Glomerular visceral epithelial cell (primary cell): ENCODE measurements at regions not wholly inside any gene's neighbourhood (a gene's known extent, or its start where the extent isn't known, plus 50 kb on each side); places are given as distances from the start of the nearest gene placed in this dataset.

Source experiments
- DNase-seq: peaks from one replicate; pipeline ENCODE4 v3.0.0-alpha.2; 2016; ENCODE audit errors: extremely low spot score

DNA sequence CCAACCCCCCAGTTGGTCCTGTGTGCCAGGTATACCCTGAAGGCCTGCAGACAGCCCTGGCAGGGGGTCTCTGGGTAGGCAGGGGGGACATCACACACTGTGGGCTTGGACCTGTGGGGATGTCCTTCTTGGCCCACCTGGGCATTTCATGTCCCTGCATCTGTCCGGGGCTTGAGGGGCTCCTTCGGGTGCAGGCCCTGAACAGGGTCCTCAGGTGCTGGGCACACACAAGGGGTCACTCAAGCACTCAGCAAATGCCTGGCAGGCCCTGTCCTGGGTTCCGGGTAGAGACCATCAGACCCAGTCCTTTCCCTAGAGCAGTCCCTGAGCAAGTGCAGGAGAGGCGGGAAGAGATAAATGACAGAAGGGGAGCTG, 70.5 kb upstream of the WNT11 start:
- no peak for DNase-seq

GRCh38 chr11:76276046-76276780, 69.9 kb upstream of the WNT11 start:
- DNase-seq: no peak

- DNase-seq: no peak
Observed at GRCh38 chr11:76275446-76275845, 69.1 kb upstream of the WNT11 start.

GRCh38 chr11:76271068-76271467, 64.8 kb upstream of the WNT11 start:
- DNase-seq: no peak

GRCh38 chr11:76270389-76270788, 64.1 kb upstream of the WNT11 start:
- DNase-seq: no peak

DNA sequence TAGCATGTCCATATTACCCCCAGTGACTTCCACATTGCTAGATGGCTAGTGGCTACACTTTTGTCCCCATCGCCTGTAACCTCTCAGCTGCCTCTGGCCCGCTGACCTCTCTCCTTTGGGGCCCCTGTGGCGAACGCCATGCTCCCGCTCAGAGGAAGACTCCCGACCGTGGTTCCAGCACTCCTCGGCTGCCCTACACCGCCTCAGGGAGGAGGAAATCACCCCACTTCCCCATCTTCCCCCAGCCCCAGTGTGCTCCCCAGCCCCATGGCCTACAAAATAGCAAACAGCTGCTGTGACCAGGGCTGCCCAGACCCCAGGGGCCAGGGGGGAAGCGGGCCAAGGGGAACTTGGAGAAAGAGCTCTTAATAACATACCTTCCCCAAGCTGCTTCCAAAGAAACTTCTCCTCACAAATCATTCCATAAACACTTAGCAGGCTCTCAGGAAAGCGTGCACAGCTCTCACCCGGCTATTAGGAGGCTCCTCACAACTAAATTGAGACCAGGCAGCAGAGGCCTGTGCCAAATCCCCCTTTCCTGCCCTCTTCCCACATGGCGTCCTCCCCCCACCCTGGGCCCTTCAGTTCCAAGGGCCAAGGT, 63.5 kb upstream of the WNT11 start:
- DNase-seq: no peak

DNA sequence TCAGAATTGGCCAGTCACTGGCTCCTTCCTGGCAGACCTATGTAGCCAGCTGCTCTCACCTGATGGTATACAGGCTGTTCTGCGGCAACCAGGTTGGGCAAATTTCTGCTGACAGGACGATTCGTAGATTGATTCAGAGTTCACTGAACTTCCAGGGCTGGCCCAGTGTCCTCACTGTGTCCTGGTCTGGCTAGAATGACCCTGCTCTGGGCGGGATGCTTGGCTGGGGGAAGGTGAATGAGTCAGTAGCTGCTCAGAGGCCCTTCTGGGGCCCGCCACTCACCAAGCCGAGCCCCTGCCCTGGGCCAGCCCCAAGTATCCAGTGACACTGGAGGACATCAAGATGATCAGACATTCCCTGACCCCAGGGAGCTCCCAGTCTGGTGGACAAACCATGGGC, 62.9 kb upstream of the WNT11 start:
- no peak for DNase-seq

- DNase-seq: no peak
Observed at GRCh38 chr11:76268498-76268897, 62.2 kb upstream of the WNT11 start.

- no peak for DNase-seq
Observed at GRCh38 chr11:76267556-76267955, 61.3 kb upstream of the WNT11 start.

- peak; percentile 65 for DNase-seq
Observed at GRCh38 chr11:76266286-76267100, 60.2 kb upstream of the WNT11 start.

DNA sequence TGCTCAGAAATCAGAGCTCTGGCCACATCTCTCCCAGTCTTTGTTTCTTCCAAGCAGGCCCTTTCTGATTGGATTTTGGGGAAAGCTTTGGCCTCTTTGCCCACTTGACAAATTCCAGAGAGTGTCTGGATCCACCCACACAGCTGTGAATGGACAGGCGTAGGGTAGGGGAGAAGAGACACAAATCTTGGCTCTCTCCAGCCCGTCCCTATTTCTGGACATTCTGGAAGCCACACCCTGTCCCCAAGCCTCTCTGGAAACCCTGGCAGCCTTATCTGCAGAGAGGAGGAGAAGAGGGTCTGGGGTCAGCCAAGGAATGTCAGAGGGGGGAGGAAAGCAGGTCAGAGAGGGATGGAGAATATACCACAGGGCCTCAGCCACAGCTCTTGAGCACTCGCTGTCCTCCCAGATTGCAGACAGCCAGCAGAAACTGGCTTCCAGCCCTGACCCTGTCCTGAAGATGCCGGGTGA, 59.5 kb upstream of the WNT11 start:
- no peak for DNase-seq

DNA sequence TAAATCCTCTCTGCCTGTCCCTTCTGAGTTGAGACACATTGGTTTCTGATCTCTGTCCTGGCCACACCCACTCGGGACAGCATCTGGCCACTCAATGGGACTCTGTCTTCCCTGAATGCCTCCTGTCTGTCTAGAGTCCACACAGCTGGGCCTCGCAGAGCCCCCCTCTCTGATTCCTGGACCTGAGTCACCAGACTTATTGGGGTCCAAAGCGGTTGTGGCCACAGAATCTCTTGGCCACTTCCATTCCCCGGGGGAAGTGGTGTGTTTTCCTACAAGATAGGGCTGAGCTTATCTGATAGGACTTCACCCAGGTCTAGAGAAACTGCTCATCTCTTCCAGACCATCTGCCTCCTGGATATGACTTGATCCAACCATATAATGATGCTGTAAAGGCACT, 57.4 kb upstream of the WNT11 start:
- DNase-seq: no peak

DNA sequence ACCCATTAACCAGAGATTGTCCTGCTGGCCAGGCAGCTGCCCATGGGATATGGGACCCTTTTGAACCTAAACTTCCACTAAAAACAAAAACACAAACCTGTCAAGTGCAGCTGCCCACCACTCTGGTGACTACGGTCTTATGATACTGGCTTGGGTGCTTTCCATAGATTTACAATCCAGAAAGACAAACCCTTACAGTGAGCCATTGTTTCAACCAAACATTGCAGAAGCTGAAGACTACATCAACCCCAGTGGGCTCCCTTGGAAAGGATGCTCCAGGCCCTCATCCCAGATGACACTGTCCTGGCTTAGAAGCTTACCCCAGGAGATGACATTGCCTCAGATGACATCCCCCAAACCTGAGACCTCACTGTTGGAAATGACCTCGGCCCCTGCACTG, 56.9 kb upstream of the WNT11 start:
- no peak for DNase-seq

GRCh38 chr11:76260296-76260925, 54.1 kb upstream of the WNT11 start:
- DNase-seq: no peak

GRCh38 chr11:76259299-76259908, 53.1 kb upstream of the WNT11 start:
- no peak for DNase-seq

DNA sequence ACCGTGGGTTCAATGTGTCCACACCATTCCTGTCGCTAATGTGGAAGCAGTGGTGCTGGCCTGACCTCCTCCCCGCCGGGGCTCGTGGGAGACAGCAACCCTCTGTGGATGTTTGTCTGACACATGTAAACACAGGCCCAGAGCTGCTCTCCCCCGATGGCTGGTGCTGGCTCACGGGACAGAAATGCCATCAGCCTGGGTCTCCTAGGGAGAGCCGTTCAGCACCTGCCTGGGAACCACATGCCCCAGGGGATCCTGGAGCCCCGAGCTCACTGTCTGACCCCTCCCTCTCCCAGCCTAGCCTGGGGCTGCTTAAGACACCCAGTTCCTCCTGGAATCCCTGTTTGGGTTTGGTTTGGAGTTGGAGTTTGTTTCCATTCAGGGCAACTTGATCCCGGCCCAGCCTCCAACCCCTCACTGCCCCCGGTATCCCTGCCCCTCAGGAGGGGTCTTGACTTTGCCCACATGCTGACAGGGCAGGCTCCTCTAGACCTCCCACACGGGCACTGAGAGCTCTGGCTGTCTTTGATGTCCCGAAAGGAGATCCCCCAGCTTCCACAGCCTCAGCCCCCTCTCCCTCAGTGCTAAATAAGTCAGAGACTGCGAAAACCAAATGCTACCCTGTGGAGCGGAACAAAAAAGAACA, 50.9 kb upstream of the WNT11 start:
- DNase-seq: no peak

DNA sequence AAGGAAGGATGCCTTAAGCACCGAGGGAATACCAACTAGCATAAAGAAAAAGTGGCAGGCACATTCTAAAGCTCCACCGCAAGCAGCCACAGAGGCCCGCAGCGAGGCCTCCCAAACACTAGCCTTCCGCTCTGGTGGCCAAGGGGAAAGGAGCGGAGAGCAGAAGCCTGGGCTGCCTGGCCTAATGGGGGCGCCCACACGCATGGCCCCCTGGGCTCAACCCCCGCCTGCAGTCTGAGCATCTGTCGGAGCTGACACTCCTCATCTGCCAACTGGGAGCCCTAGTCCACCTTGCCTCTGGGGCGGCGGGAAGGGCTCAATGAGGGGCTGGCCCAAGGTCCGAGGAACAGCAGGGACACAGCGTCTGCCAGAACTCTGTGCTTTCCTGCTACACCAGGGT, 50.1 kb upstream of the WNT11 start:
- no peak for DNase-seq
